K562 (cell line): ENCODE measurements at regions not wholly inside any gene's neighbourhood (a gene's known extent, or its start where the extent isn't known, plus 50 kb on each side); places are given as distances from the start of the nearest gene placed in this dataset.

Source experiments
- LEF1 ChIP-seq: fragments of 450-650 bp; IDR thresholded peaks from 2 replicates; pipeline ENCODE4 v1.6.1; 2016; ENCODE audit warnings: mild to moderate bottlenecking
- SAFB ChIP-seq: fragments of 200-400 bp; formaldehyde crosslinking; IDR thresholded peaks from 2 replicates; pipeline ENCODE4 v1.6.1; 2017; ENCODE audit warnings: low read depth, low read length, borderline replicate concordance
- SMAD3 ChIP-seq: fragments of 450-650 bp; formaldehyde crosslinking; conservative IDR thresholded peaks from 2 replicates; pipeline ENCODE4 v1.4.0; 2020; ENCODE audit warnings: mild to moderate bottlenecking
- ZBTB34 ChIP-seq: fragments of 250-450 bp; sonication (Bioruptor Pico); IDR thresholded peaks from 2 replicates; pipeline ENCODE4 v1.8.0; 2021; ENCODE audit warnings: mild to moderate bottlenecking, moderate library complexity

DNA sequence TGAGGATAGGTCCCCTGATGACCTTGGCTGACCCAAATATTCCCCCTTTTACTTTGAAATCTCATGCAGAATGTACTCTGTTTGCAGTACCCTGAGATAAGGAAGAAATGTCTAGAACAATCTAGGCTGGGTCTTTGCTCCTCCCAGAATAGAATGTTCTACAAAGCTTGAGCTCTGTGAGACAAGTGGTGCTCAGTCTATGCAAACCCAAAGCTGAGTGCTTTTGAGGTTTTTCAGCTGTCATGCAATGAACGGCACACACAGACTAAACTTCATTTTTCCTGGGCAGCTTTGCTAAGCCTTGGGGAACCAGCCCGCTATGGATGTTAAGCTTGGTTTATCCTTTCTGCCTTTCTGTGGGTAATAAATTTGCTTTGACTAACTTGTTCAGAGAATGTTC is 513.6 kb downstream of the FAT4 start:
- TF ChIP-seq ZBTB34 (CRISPR knock-in tag) (no peak), LEF1 (no peak), SAFB (no peak), SMAD3 (CRISPR knock-in tag) (no peak)
